ENCODE measurements at regions not wholly inside any gene's neighbourhood (a gene's known extent, or its start where the extent isn't known, plus 50 kb on each side); places are given as distances from the start of the nearest gene placed in this dataset.
"Not testable (repeated sequence)": the region's sequence is repeated elsewhere in the genome, so short reads cannot be mapped to it uniquely, and the experiment has no call there.

- Mint-ChIP-seq H3K27ac (peak overlapping the region; percentile 7), H3K36me3 (ENCODE audit: low read depth) (no peaks in the 10 kb centered on the region), H3K9me3 (peaks cover 27% of the 10 kb centered on the region), H3K4me3 (peak overlapping the region; percentile 42), H3K4me1 (peaks cover 22% of the 10 kb centered on the region), H3K27me3 (ENCODE audit: low read depth, poor library complexity) (peaks cover 39% of the 10 kb centered on the region)
- peak; percentile 31 for DNase-seq
- no peak for TF ChIP-seq CTCF (IDR thresholded peaks at IDR 0.05)
Observed at GRCh38 chr10:111316722-111317212, 239.9 kb downstream of the ADRA2A start.

GRCh38 chr10:111319866-111320265, 243.0 kb downstream of the ADRA2A start:
- no peak overlapping the region for H3K27ac Mint-ChIP-seq
- DNase-seq, result no peak
- H3K9me3 Mint-ChIP-seq, result peaks cover 6% of the 10 kb centered on the region
- H3K4me1 Mint-ChIP-seq, result peaks cover 22% of the 10 kb centered on the region
- no peak overlapping the region for H3K4me3 Mint-ChIP-seq
- no peak for TF ChIP-seq CTCF (IDR thresholded peaks at IDR 0.05)
- H3K27me3 Mint-ChIP-seq (ENCODE audit: low read depth, poor library complexity), result peaks cover 37% of the 10 kb centered on the region
- H3K36me3 Mint-ChIP-seq (ENCODE audit: low read depth), result no peaks in the 10 kb centered on the region

GRCh38 chr10:111323389-111323966, 246.6 kb downstream of the ADRA2A start:
- Mint-ChIP-seq H3K27me3 (ENCODE audit: low read depth, poor library complexity) (peaks cover 33% of the 10 kb centered on the region), H3K4me3 (no peak overlapping the region), H3K27ac (no peak overlapping the region), H3K9me3 (no peaks in the 10 kb centered on the region), H3K36me3 (ENCODE audit: low read depth) (no peaks in the 10 kb centered on the region), H3K4me1 (no peaks in the 10 kb centered on the region)
- TF ChIP-seq CTCF (IDR thresholded peaks at IDR 0.05), result no peak
- no peak for DNase-seq

- not testable (repeated sequence) for H3K36me3 Mint-ChIP-seq (ENCODE audit: low read depth); DNase-seq; H3K27ac Mint-ChIP-seq; H3K27me3 Mint-ChIP-seq (ENCODE audit: low read depth, poor library complexity); H3K4me3 Mint-ChIP-seq
- peaks cover 18% of the 10 kb centered on the region for H3K9me3 Mint-ChIP-seq
- H3K4me1 Mint-ChIP-seq, result peaks cover 18% of the 10 kb centered on the region
Observed at GRCh38 chr10:111332174-111332573, 255.3 kb downstream of the ADRA2A start.

- peaks cover 18% of the 10 kb centered on the region for H3K4me1 Mint-ChIP-seq
- no peak overlapping the region for H3K4me3 Mint-ChIP-seq
- DNase-seq, result no peak
- peaks cover 29% of the 10 kb centered on the region for H3K9me3 Mint-ChIP-seq
- peaks cover 4% of the 10 kb centered on the region for H3K27me3 Mint-ChIP-seq (ENCODE audit: low read depth, poor library complexity)
- no peak overlapping the region for H3K27ac Mint-ChIP-seq
- peaks cover 9% of the 10 kb centered on the region for H3K36me3 Mint-ChIP-seq (ENCODE audit: low read depth)
- no peak for TF ChIP-seq CTCF (IDR thresholded peaks at IDR 0.05)
Observed at GRCh38 chr10:111335826-111336225, 259.0 kb downstream of the ADRA2A start.

- Mint-ChIP-seq H3K4me1 (peaks cover 7% of the 10 kb centered on the region), H3K36me3 (ENCODE audit: low read depth) (peaks cover 9% of the 10 kb centered on the region), H3K27me3 (ENCODE audit: low read depth, poor library complexity) (peaks cover 4% of the 10 kb centered on the region), H3K9me3 (peaks cover 45% of the 10 kb centered on the region), H3K4me3 (no peak overlapping the region), H3K27ac (no peak overlapping the region)
- no peak for DNase-seq
- TF ChIP-seq CTCF (IDR thresholded peaks at IDR 0.05), result no peak
Observed at GRCh38 chr10:111338035-111338434, 261.2 kb downstream of the ADRA2A start.
